Activated CD8-positive, alpha-beta T cell treated with anti-CD3 and anti-CD28 coated beads for 36 hours (primary cell): ENCODE measurements at regions not wholly inside any gene's neighbourhood (a gene's known extent, or its start where the extent isn't known, plus 50 kb on each side); places are given as distances from the start of the nearest gene placed in this dataset.

Experiments
- ATAC-seq: fragments of 200-7000 bp; cut with Tn5 transposase; one replicate; pipeline ENCODE4 v1.10.0; 2021; ENCODE audit warnings: mild to moderate bottlenecking, moderate library complexity
- CTCF ChIA-PET: fragments of 350-600 bp; sonication (Branson Sonifier 250); formaldehyde crosslinking; loops from one replicate; lab custom pipeline; 2021; ENCODE audit warnings: antibody characterized with exemption; lab: Charles Lee
- POLR2A ChIA-PET: fragments of 350-600 bp; sonication (Branson Sonifier 250); formaldehyde crosslinking; loops from one replicate; lab custom pipeline; 2021; ENCODE audit warnings: antibody characterized with exemption; lab: Charles Lee
- DNase-seq: peaks from one replicate; pipeline ENCODE4 v3.0.0-alpha.2; 2020
- H3K27ac Mint-ChIP-seq: one replicate; pipeline ENCODE4 v1.8.0; 2021; ENCODE audit warnings: mild to moderate bottlenecking, mixed read lengths
- H3K27me3 Mint-ChIP-seq: one replicate; pipeline ENCODE4 v1.8.0; 2021; ENCODE audit warnings: mixed read lengths
- H3K36me3 Mint-ChIP-seq: one replicate; pipeline ENCODE4 v1.8.0; 2021; ENCODE audit warnings: low read depth, mixed read lengths
- H3K4me1 Mint-ChIP-seq: one replicate; pipeline ENCODE4 v1.8.0; 2021; ENCODE audit warnings: low read depth, mixed read lengths
- H3K4me3 Mint-ChIP-seq: one replicate; pipeline ENCODE4 v1.8.0; 2021; ENCODE audit warnings: mild to moderate bottlenecking, moderate library complexity, mixed read lengths
- H3K9me3 Mint-ChIP-seq: one replicate; pipeline ENCODE4 v1.8.0; 2021; ENCODE audit warnings: mixed read lengths
- CTCF ChIP-seq: fragments of 200-600 bp; IDR thresholded peaks from one replicate; pipeline ENCODE4 v1.8.0; 2022; ENCODE audit warnings: antibody characterized with exemption, mild to moderate bottlenecking
- intact Hi-C: fragments of 100-400 bp; cut with micrococcal nuclease; formaldehyde crosslinking; loops from one replicate; pipeline ENCODE4 v1.10.0; 2022

GRCh38 chr5:115723220-115723619, 93.2 kb downstream of the CDO1 start:
- POLR2A ChIA-PET: no interaction called here
- TF ChIP-seq CTCF: no peak

GRCh38 chr5:115720888-115721287, 95.1 kb upstream of the TMED7 start:
- CTCF ChIA-PET: no interaction called here
- POLR2A ChIA-PET: no interaction called here
- no peaks in the 10 kb centered on the region for H3K36me3 Mint-ChIP-seq
- TF ChIP-seq CTCF: no peak
- H3K4me1 Mint-ChIP-seq: no peaks in the 10 kb centered on the region
- H3K9me3 Mint-ChIP-seq: no peaks in the 10 kb centered on the region
- no peak overlapping the region for H3K4me3 Mint-ChIP-seq
- DNase-seq (no peak), ATAC-seq (no peak)
- intact Hi-C loops: no loop called here
- no peak overlapping the region for H3K27ac Mint-ChIP-seq
- peaks cover 24% of the 10 kb centered on the region for H3K27me3 Mint-ChIP-seq

More at GRCh38 chr5:115723220-115723619, 93.2 kb downstream of the CDO1 start:
- Mint-ChIP-seq H3K27me3 (peaks cover 18% of the 10 kb centered on the region), H3K4me3 (no peak overlapping the region), H3K27ac (no peak overlapping the region), H3K4me1 (no peaks in the 10 kb centered on the region), H3K36me3 (no peaks in the 10 kb centered on the region), H3K9me3 (no peaks in the 10 kb centered on the region)
- intact Hi-C loops: no loop called here
- CTCF ChIA-PET: interaction anchor here (0.6 kb wide), 1 partner anchor 108 kb away, joined by 3 read pairs; no protein-coding TSS in a partner anchor
- DNase-seq (no peak), ATAC-seq (no peak)

- Mint-ChIP-seq H3K4me1 (no peaks in the 10 kb centered on the region), H3K27ac (no peak overlapping the region), H3K9me3 (no peaks in the 10 kb centered on the region), H3K4me3 (no peak overlapping the region), H3K36me3 (no peaks in the 10 kb centered on the region), H3K27me3 (peaks cover 17% of the 10 kb centered on the region)
- ChIA-PET POLR2A (no interaction called here), CTCF (no interaction called here)
- no peak for TF ChIP-seq CTCF
- DNase-seq (no peak), ATAC-seq (no peak)
- intact Hi-C loops: no loop called here
These were observed 93.1 kb upstream of the TMED7 start for GRCh38 chr5:115718927-115719326.

- TF ChIP-seq CTCF: no peak
- no peaks in the 10 kb centered on the region for H3K4me1 Mint-ChIP-seq
- intact Hi-C loops: no loop called here
- no peak for DNase-seq
- ChIA-PET POLR2A (interaction anchor here (1.1 kb wide), 1 partner anchor 21 kb away, joined by 3 read pairs; no protein-coding TSS in a partner anchor), CTCF (no interaction called here)
- peaks cover 5% of the 10 kb centered on the region for H3K9me3 Mint-ChIP-seq
- H3K27me3 Mint-ChIP-seq: peaks cover 20% of the 10 kb centered on the region
- ATAC-seq: no peak
- no peak overlapping the region for H3K4me3 Mint-ChIP-seq
- no peaks in the 10 kb centered on the region for H3K36me3 Mint-ChIP-seq
- no peak overlapping the region for H3K27ac Mint-ChIP-seq
These were observed 87.6 kb upstream of the TMED7 start for GRCh38 chr5:115713408-115713807.

- H3K4me3 Mint-ChIP-seq: no peak overlapping the region
- no peaks in the 10 kb centered on the region for H3K4me1 Mint-ChIP-seq
- TF ChIP-seq CTCF: no peak
- ChIA-PET CTCF (no interaction called here), POLR2A (no interaction called here)
- H3K27me3 Mint-ChIP-seq: peaks cover 12% of the 10 kb centered on the region
- peaks cover 5% of the 10 kb centered on the region for H3K9me3 Mint-ChIP-seq
- H3K27ac Mint-ChIP-seq: no peak overlapping the region
- intact Hi-C loops: no loop called here
- DNase-seq (no peak), ATAC-seq (no peak)
- H3K36me3 Mint-ChIP-seq: no peaks in the 10 kb centered on the region
These were observed 83.7 kb upstream of the TMED7 start for GRCh38 chr5:115709585-115709984.
